HG03175 (cell line): ENCODE measurements at regions not wholly inside any gene's neighbourhood (a gene's known extent, or its start where the extent isn't known, plus 50 kb on each side); places are given as distances from the start of the nearest gene placed in this dataset.

Experiments used
- ATAC-seq: cut with Tn5 transposase; IDR thresholded peaks from one replicate; pipeline ENCODE4 v1.9.1; 2021; ENCODE audit warnings: mild to moderate bottlenecking, moderate library complexity; ENCODE audit not compliant: unreplicated experiment

- ATAC-seq: no peak
Measured at GRCh38 chr16:7021653-7022275, 310.9 kb upstream of the RBFOX1 start.

GRCh38 chr16:7017006-7017662 lies 315.5 kb upstream of the RBFOX1 start:
- ATAC-seq: no peak

GRCh38 chr16:7014756-7015155 lies 317.9 kb upstream of the RBFOX1 start:
- no peak for ATAC-seq

GRCh38 chr16:7013990-7014389 lies 318.7 kb upstream of the RBFOX1 start:
- no peak for ATAC-seq

- no peak for ATAC-seq
Measured at GRCh38 chr16:7004266-7004665, 328.4 kb upstream of the RBFOX1 start.

- ATAC-seq: no peak
Measured at GRCh38 chr16:6993544-6993943, 339.1 kb upstream of the RBFOX1 start.

GRCh38 chr16:6988846-6989245 lies 343.8 kb upstream of the RBFOX1 start:
- ATAC-seq: no peak

- no peak for ATAC-seq
Measured at GRCh38 chr16:6977916-6978315, 354.7 kb upstream of the RBFOX1 start.

GRCh38 chr16:6977291-6977690 lies 355.4 kb upstream of the RBFOX1 start:
- no peak for ATAC-seq

GRCh38 chr16:6976716-6977115 lies 355.9 kb upstream of the RBFOX1 start:
- ATAC-seq: no peak

- ATAC-seq: no peak
Measured at GRCh38 chr16:6970171-6970857, 362.3 kb upstream of the RBFOX1 start.

GRCh38 chr16:6969594-6969993 lies 363.1 kb upstream of the RBFOX1 start:
- ATAC-seq: no peak

- ATAC-seq: no peak
Measured at GRCh38 chr16:6967796-6968320, 364.8 kb upstream of the RBFOX1 start.

GRCh38 chr16:6966925-6967324 lies 365.7 kb upstream of the RBFOX1 start:
- ATAC-seq: no peak

- no peak for ATAC-seq
Measured at GRCh38 chr16:6964679-6965078, 368.0 kb upstream of the RBFOX1 start.

GRCh38 chr16:6961704-6962103 lies 370.9 kb upstream of the RBFOX1 start:
- ATAC-seq: no peak

GRCh38 chr16:6958184-6958583 lies 374.5 kb upstream of the RBFOX1 start:
- no peak for ATAC-seq

GRCh38 chr16:6957681-6958080 lies 375.0 kb upstream of the RBFOX1 start:
- no peak for ATAC-seq

- ATAC-seq: no peak
Measured at GRCh38 chr16:6956511-6956910, 376.1 kb upstream of the RBFOX1 start.

- no peak for ATAC-seq
Measured at GRCh38 chr16:6955303-6955702, 377.3 kb upstream of the RBFOX1 start.

GRCh38 chr16:6949240-6949639 lies 383.4 kb upstream of the RBFOX1 start:
- ATAC-seq: no peak

- no peak for ATAC-seq
Measured at GRCh38 chr16:6947291-6947690, 385.4 kb upstream of the RBFOX1 start.
